Hepatocyte (in vitro differentiated cells): ENCODE measurements at regions not wholly inside any gene's neighbourhood (a gene's known extent, or its start where the extent isn't known, plus 50 kb on each side); places are given as distances from the start of the nearest gene placed in this dataset.

Experiments used
- DNase-seq: peaks from one replicate; pipeline ENCODE4 v3.0.0-alpha.2; 2016; ENCODE audit warnings: low spot score
- H2AFZ ChIP-seq: fragments of 200-600 bp; sonication (generic); 2 replicates; pipeline ENCODE4 v1.6.0; 2016; ENCODE audit warnings: antibody characterized with exemption, mild to moderate bottlenecking
- H3K27ac ChIP-seq: fragments of 200-600 bp; sonication (generic); 2 replicates; pipeline ENCODE4 v1.5.1; 2016; ENCODE audit warnings: mild to moderate bottlenecking
- H3K27me3 ChIP-seq: fragments of 200-600 bp; sonication (generic); 2 replicates; pipeline ENCODE4 v1.6.1; 2016
- H3K36me3 ChIP-seq: fragments of 200-600 bp; sonication (generic); replicated peaks from 2 replicates; pipeline ENCODE4 v1.5.1; 2016; ENCODE audit warnings: low read depth; ENCODE audit not compliant: insufficient read depth
- H3K4me1 ChIP-seq: fragments of 200-600 bp; sonication (generic); 2 replicates; pipeline ENCODE4 v1.5.1; 2016; ENCODE audit warnings: mild to moderate bottlenecking, moderate library complexity; ENCODE audit not compliant: insufficient read depth
- H3K4me2 ChIP-seq: fragments of 200-600 bp; sonication (generic); 2 replicates; pipeline ENCODE4 v1.6.0; 2016
- H3K4me3 ChIP-seq: fragments of 200-600 bp; sonication (generic); 2 replicates; pipeline ENCODE4 v1.5.1; 2016; ENCODE audit warnings: mild to moderate bottlenecking
- H3K79me2 ChIP-seq: fragments of 200-600 bp; sonication (generic); 2 replicates; pipeline ENCODE4 v1.6.0; 2017; ENCODE audit warnings: mild to moderate bottlenecking
- H3K9me2 ChIP-seq: fragments of 200-600 bp; sonication (generic); replicated peaks from 2 replicates; pipeline ENCODE4 v1.6.0; 2017; ENCODE audit warnings: mild to moderate bottlenecking; ENCODE audit not compliant: insufficient read depth
- H3K9me3 ChIP-seq: fragments of 200-600 bp; sonication (generic); 2 replicates; pipeline ENCODE4 v1.5.1; 2016; ENCODE audit warnings: low read depth, mild to moderate bottlenecking
- H4K20me1 ChIP-seq: fragments of 200-600 bp; sonication (generic); 2 replicates; pipeline ENCODE4 v1.6.0; 2016; ENCODE audit warnings: mild to moderate bottlenecking; ENCODE audit not compliant: insufficient read depth, poor library complexity, severe bottlenecking
- EZH2 ChIP-seq: fragments of 200-600 bp; sonication (generic); IDR thresholded peaks from 2 replicates; pipeline ENCODE4 v1.6.1; 2016; ENCODE audit warnings: antibody characterized with exemption, mild to moderate bottlenecking, borderline replicate concordance
- EZH2phosphoT487 ChIP-seq: fragments of 200-600 bp; sonication (generic); IDR thresholded peaks from one replicate; pipeline ENCODE4 v1.6.1; 2018; ENCODE audit warnings: antibody characterized with exemption, mild to moderate bottlenecking, low read depth, moderate library complexity; ENCODE audit not compliant: unreplicated experiment, severe bottlenecking
- WGBS: methylation state at CpG from one replicate; pipeline ENCODE4 v1.1.6; 2016; ENCODE audit warnings: low lambda C conversion rate; ENCODE audit errors: missing lambda C conversion rate; 5-methylcytosine and 5-hydroxymethylcytosine counted together
- TF ChIP-seq, protein P1 (sequence below): fragments of 200-600 bp; sonication (generic); IDR thresholded peaks from 2 replicates; pipeline ENCODE4 v1.5.1; 2016; ENCODE audit warnings: antibody characterized with exemption, mild to moderate bottlenecking; ENCODE audit not compliant: poor library complexity

- Histone ChIP-seq H3K9me3 (no peaks in the 10 kb centered on the region), H3K4me2 (no peak overlapping the region), H3K9me2 (no peaks in the 10 kb centered on the region), H3K4me3 (no peak overlapping the region), H3K27me3 (no peaks in the 10 kb centered on the region), H3K27ac (no peak overlapping the region), H3K4me1 (no peaks in the 10 kb centered on the region), H4K20me1 (no peaks in the 10 kb centered on the region), H2AFZ (no peak overlapping the region), H3K36me3 (no peaks in the 10 kb centered on the region), H3K79me2 (no peaks in the 10 kb centered on the region)
- 85% methylated on average over 3 of the region's 3 CpGs for WGBS
- TF ChIP-seq EZH2 (no peak), EZH2phosphoT487 (no peak)
- TF ChIP-seq, protein P1, sequence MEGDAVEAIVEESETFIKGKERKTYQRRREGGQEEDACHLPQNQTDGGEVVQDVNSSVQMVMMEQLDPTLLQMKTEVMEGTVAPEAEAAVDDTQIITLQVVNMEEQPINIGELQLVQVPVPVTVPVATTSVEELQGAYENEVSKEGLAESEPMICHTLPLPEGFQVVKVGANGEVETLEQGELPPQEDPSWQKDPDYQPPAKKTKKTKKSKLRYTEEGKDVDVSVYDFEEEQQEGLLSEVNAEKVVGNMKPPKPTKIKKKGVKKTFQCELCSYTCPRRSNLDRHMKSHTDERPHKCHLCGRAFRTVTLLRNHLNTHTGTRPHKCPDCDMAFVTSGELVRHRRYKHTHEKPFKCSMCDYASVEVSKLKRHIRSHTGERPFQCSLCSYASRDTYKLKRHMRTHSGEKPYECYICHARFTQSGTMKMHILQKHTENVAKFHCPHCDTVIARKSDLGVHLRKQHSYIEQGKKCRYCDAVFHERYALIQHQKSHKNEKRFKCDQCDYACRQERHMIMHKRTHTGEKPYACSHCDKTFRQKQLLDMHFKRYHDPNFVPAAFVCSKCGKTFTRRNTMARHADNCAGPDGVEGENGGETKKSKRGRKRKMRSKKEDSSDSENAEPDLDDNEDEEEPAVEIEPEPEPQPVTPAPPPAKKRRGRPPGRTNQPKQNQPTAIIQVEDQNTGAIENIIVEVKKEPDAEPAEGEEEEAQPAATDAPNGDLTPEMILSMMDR: no peak
- no peak for DNase-seq
Observed at GRCh38 chr6:27061235-27061993, 186.1 kb upstream of the PRSS16 start.

DNA sequence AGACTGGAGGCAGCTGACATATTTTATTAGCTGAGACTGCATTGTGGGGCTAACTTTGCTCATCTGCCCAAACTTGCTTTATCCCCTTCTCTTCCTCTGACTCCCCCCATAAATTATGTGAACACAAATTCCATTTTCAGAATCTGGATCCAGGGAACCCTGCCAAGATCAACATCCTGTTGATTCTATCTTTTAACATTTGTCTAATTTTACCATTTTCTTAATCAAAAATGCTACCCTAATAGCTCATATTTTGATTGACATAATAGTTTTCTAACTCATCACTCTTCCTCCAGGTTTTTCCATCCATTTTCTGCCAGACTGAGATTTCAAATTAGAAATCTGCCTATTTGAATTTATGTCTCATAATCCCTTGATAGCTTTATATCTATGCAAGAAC, 184.7 kb upstream of the PRSS16 start:
- Histone ChIP-seq H3K9me3 (no peaks in the 10 kb centered on the region), H3K36me3 (no peaks in the 10 kb centered on the region), H3K4me2 (no peak overlapping the region), H4K20me1 (no peaks in the 10 kb centered on the region), H3K4me1 (no peaks in the 10 kb centered on the region), H3K4me3 (no peak overlapping the region), H3K79me2 (no peaks in the 10 kb centered on the region), H3K27ac (no peak overlapping the region), H3K27me3 (no peaks in the 10 kb centered on the region), H3K9me2 (no peaks in the 10 kb centered on the region), H2AFZ (no peak overlapping the region)
- no peak for TF ChIP-seq EZH2
- no peak for TF ChIP-seq EZH2phosphoT487
- TF ChIP-seq, protein P1: no peak
- no peak for DNase-seq

DNA sequence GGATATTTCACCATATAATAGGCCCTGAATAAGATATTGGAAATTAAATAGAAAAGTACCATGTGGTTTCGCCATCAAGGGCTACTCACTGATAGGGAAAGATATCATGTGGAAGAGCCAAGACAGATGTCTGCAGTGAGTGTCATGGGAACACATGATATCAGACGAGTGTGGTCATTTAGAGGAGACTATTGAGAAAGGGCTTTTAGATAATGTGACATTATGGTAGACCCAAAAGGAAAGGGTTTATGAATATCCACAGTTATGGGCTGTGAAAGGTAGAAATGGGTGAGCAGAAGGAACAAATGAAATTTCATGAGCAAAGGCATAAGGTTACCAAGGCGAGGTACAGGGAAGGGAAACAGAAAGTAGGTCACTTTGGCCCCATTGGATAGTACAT, 182.3 kb upstream of the PRSS16 start:
- WGBS: 91% methylated on average over 3 of the region's 3 CpGs
- Histone ChIP-seq H2AFZ (no peak overlapping the region), H3K4me3 (no peak overlapping the region), H4K20me1 (no peaks in the 10 kb centered on the region), H3K79me2 (no peaks in the 10 kb centered on the region), H3K27ac (no peak overlapping the region), H3K36me3 (no peaks in the 10 kb centered on the region), H3K27me3 (no peaks in the 10 kb centered on the region), H3K4me2 (no peak overlapping the region), H3K9me2 (no peaks in the 10 kb centered on the region), H3K4me1 (no peaks in the 10 kb centered on the region), H3K9me3 (no peaks in the 10 kb centered on the region)
- TF ChIP-seq, protein P1: no peak
- no peak for TF ChIP-seq EZH2
- no peak for TF ChIP-seq EZH2phosphoT487
- no peak for DNase-seq

DNA sequence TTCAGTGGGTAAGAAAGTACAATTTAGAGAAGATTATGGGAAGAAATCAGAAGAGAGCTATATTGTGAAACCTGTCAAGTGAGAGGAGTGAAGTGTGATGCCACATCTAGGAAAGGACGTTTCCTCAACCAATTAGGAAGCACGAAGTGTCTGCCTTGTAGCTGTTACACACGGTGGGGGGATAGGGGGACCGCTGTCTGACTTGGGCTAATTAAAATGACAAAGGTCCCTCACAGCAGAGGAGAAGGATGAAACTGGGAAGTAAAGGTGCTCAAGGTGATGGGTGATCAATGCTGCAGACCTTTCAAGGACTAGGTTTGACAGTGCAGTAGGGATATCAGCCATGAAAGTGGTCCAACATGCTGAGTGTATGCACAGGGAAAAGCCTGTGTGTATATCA, 181.1 kb upstream of the PRSS16 start:
- Histone ChIP-seq H3K9me3 (no peaks in the 10 kb centered on the region), H3K9me2 (no peaks in the 10 kb centered on the region), H3K27me3 (no peaks in the 10 kb centered on the region), H2AFZ (no peak overlapping the region), H3K4me1 (no peaks in the 10 kb centered on the region), H4K20me1 (no peaks in the 10 kb centered on the region), H3K36me3 (no peaks in the 10 kb centered on the region), H3K79me2 (no peaks in the 10 kb centered on the region), H3K4me3 (no peak overlapping the region), H3K27ac (no peak overlapping the region), H3K4me2 (no peak overlapping the region)
- no peak for DNase-seq
- WGBS: 37% methylated on average over 4 of the region's 4 CpGs
- TF ChIP-seq EZH2: no peak
- no peak for TF ChIP-seq EZH2phosphoT487
- TF ChIP-seq, protein P1: no peak
